GM18951 (cell line): ENCODE measurements at regions not wholly inside any gene's neighbourhood (a gene's known extent, or its start where the extent isn't known, plus 50 kb on each side); places are given as distances from the start of the nearest gene placed in this dataset.
"Not testable (repeated sequence)": the region's sequence is repeated elsewhere in the genome, so short reads cannot be mapped to it uniquely, and the experiment has no call there.

Experiments
- POLR2A ChIP-seq: IDR thresholded peaks from 4 replicates; pipeline ENCODE4 v1.6.1; 2011; ENCODE audit warnings: mild to moderate bottlenecking; ENCODE audit not compliant: insufficient read length, insufficient read depth; ENCODE audit errors: extremely low read depth
- in situ Hi-C: fragments of 300-500 bp; cut with MboI; formaldehyde crosslinking; loops from one replicate; pipeline ENCODE4 v1.12.0; 2022; ENCODE audit warnings: low sequenced_read_pairs, mixed read lengths, inconsistent platforms; ENCODE audit not compliant: unreplicated experiment

- no peak for TF ChIP-seq POLR2A
- in situ Hi-C loops, result no loop called here
Observed at GRCh38 chr1:193932979-193933378, 746.6 kb upstream of the B3GALT2 start.

- TF ChIP-seq POLR2A, result no peak
- in situ Hi-C loops, result no loop called here
Observed at GRCh38 chr1:193931356-193931755, 744.9 kb upstream of the B3GALT2 start.

- TF ChIP-seq POLR2A, result no peak
- in situ Hi-C loops, result no loop called here
Observed at GRCh38 chr1:193929374-193930033, 743.1 kb upstream of the B3GALT2 start.

GRCh38 chr1:193927550-193927949, 741.1 kb upstream of the B3GALT2 start:
- TF ChIP-seq POLR2A, result no peak
- in situ Hi-C loops, result no loop called here

- in situ Hi-C loops, result no loop called here
- no peak for TF ChIP-seq POLR2A
Observed at GRCh38 chr1:193926956-193927355, 740.5 kb upstream of the B3GALT2 start.

- TF ChIP-seq POLR2A, result no peak
- in situ Hi-C loops, result no loop called here
Observed at GRCh38 chr1:193919827-193920226, 733.4 kb upstream of the B3GALT2 start.

GRCh38 chr1:193916452-193916851, 730.0 kb upstream of the B3GALT2 start:
- in situ Hi-C loops, result no loop called here
- TF ChIP-seq POLR2A, result no peak

- in situ Hi-C loops, result no loop called here
- TF ChIP-seq POLR2A, result no peak
Observed at GRCh38 chr1:193914871-193915270, 728.5 kb upstream of the B3GALT2 start.

GRCh38 chr1:193909406-193910082, 723.1 kb upstream of the B3GALT2 start:
- in situ Hi-C loops, result no loop called here
- TF ChIP-seq POLR2A, result no peak

GRCh38 chr1:193905288-193906085, 719.1 kb upstream of the B3GALT2 start:
- in situ Hi-C loops, result no loop called here
- no peak for TF ChIP-seq POLR2A

- in situ Hi-C loops, result no loop called here
- TF ChIP-seq POLR2A, result no peak
Observed at GRCh38 chr1:193891788-193892187, 705.4 kb upstream of the B3GALT2 start.

- no peak for TF ChIP-seq POLR2A
- in situ Hi-C loops, result no loop called here
Observed at GRCh38 chr1:193890935-193891334, 704.5 kb upstream of the B3GALT2 start.

GRCh38 chr1:193884848-193885558, 698.6 kb upstream of the B3GALT2 start:
- no peak for TF ChIP-seq POLR2A
- in situ Hi-C loops, result no loop called here

- in situ Hi-C loops, result not testable (repeated sequence)
Observed at GRCh38 chr1:193877920-193878319, 691.5 kb upstream of the B3GALT2 start.

GRCh38 chr1:193868425-193868824, 682.0 kb upstream of the B3GALT2 start:
- no peak for TF ChIP-seq POLR2A

More at GRCh38 chr1:193868425-193868824, 682.0 kb upstream of the B3GALT2 start:
- in situ Hi-C loops, result no loop called here
